ENCODE measurements at regions not wholly inside any gene's neighbourhood (a gene's known extent, or its start where the extent isn't known, plus 50 kb on each side); places are given as distances from the start of the nearest gene placed in this dataset.

DNA sequence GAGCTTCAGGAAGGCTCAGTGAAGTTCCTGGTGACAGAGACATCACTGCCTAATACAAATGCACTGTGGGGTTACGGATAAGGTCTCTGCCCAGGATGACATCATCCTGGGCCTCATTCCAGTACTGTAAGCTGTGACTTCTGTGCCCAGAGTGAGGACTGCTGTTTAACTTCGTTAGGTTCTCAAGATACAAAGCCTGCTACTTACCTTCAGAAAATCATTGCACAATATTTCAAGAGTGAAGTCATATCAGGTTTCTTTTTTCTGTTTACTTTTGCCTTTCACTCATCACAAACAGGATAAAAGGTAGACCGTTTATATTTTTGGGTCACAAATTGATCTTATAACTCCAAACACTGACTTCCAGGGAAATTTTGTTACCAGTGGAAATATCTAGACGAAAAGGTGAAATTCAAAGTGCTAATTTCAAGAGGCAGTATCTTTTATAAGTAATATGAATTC lies 241.2 kb downstream of the PIK3R1 start:
- no peak for DNase-seq

DNA sequence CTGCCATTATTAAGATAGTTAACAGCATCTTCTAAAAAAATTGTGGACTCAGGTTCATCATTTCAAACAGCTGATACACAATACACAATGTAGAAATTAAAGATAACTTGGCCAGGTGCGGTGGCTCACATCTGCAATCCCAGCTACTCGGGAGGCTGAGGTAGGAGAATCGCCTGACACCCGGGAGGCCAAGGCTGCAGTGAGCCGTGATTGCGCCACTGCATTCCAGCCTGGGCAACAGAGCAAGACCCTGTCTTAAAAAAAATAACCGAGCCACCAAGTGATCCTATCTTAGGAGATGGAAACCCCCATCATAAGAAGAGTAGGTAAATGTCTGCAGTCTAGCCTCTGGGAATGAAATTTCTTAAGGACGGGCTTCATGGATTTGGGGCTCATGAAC lies 241.7 kb downstream of the PIK3R1 start:
- DNase-seq: no peak

DNA sequence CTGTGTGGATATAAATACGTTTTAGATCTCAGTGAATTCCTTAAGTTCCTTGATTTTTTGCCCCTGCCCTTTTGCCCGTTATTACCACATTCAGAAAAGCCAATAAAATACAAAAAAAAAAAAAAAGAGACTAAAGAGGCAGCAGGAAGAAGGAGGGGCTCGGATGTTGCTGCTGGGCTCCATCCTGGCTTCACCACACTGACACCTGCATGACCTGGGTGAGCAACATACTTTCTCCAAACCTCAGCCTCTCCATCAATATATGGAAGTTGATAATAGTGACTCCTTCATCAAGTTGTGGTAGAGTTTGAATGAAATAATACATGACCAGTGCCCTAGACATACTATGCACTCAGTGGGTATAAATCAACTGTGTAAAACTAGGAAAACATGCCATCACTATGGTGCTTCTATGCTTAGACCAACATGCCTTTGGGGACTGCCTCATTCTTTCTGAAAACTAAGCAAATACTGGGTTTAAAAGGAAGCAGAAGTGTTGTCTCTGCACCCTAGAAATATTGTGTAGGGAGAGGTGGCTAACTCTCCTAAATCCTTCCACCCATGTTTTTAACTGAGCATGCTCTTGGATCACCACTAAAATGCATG lies 243.0 kb downstream of the PIK3R1 start:
- DNase-seq: no peak

DNA sequence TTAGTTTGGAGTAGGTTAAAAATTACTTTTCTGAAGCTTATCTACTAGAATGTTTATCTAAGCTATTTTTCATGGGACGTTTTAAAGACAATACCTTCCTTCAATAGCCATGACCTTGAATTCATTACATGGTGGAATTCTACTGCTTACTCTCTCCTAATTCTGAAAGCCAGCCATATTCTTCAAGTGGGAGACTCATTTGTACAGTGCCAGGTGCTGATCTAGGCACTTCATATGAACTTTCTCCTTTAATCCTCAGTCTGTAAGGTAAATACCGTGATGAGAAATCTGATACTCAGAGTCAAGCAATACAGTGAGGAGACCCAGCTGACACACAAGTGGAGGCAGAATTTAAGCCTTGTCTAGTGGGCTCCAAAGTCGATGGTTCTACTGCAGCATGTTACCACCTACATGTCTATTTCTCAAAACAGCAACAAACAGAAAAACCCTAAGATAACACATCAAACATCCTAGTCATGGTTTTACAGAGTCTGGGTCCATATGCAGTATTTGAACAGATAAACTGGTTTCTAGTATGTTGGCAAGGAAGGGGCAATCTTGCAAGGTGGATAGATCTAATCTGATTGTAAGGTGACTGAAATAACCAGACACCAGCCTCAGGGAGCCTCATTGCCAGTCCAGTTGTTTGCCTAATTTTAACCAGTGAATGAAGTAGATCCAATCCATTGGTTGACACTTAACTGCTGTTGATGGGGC lies 243.7 kb downstream of the PIK3R1 start:
- no peak for DNase-seq

DNA sequence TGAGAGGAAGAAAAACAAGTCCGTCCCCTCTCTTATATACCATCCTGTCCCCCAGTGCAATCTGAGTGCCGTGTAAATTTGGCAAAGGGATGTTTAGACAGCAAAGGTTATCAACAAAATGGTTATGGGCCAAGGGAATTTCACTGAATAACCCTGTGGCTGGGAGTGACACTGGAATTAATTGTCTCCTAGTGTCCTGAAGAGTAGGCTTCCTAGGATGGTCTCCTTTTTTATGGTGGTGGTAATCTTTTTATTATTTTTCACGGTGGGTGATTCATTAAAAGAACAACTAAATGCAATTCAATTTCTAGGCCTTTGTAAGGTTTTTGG lies 244.2 kb downstream of the PIK3R1 start:
- no peak for DNase-seq

DNA sequence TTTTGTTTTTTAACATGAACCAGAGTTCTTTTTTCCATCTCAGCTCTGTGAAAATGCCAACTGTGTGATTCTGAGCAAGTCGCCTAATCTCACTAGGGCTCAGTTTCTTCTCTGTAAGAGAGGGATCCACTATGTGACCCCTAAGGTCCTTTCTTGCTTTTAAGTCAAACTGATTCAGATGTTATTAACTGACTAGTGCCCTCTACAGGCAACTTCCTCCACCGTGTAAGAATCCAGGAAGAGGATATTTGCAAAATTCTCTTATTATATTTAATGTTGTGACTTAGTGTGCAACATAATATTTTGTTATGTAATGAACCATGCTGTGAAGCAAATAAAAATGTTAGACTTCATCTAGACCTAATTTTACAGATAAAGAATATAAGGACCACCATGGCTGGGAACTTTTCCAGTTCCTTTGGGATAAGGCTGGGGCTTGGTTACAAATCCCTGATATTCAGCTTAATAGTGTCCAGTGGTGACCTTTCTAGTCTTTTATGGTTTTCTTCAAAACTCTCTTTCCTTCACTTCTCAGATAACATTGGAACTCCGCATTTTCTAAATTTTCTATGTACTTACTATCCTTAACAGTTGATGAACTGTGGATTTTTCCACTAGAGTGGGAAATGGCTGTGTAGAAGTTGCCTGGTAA lies 244.7 kb downstream of the PIK3R1 start:
- DNase-seq: no peak

DNA sequence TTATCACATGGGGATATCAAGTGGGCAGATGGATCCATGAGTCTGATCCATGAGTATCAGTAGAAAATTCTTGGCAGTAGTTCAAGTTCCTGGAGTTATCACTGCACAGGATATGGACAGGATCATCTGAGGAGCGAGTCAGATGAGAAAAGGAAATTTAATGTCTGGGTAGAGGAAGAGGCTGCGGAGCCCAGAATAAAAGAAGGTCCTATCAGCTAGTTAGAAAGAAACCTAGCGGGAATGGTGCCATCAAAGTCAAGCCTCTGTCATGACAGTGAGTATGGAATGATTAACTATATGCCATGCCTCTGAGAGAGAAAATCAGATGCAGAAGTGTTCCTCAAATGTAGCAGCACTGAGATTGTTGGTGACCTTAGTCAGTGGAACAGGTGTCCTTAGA lies 248.1 kb downstream of the PIK3R1 start:
- DNase-seq: no peak

DNA sequence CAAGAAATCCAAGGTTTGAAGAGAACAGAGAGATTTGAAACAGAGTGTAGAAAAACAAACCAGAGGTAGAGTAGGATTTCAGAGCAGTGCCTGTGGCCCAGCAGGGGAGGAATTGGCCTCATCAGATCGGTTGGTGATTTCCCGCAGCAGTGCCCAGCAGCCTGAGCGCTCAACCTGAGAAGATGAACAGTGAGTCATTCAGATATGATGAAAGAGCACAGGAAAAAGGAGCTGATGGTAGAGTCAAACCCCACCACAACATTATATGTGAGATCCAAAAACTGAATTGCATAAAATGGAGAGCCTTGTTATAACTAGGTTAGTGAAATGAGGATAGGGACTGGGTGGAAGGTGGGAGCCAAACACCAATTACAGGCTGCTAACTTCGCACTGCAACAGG lies 248.9 kb downstream of the PIK3R1 start:
- no peak for DNase-seq

DNA sequence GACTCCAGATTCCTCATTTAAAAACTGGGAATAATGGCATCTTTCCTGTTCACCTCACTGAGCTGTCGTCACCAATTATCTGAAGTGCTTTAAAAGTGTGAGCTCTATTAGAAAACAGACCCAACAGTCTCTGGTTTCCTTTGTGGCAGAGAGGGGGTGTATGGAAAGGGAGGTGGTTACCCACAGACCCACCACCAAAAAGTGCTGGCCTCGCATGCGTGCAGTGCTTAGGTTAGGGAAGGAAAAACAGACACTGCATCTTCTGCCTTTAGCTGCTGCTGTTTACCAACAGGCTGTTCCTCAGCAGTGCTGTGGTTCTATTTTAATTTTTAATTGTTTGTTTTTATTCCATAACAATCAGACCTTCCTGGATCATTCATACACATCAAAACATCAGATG lies 249.6 kb downstream of the PIK3R1 start:
- DNase-seq: no peak

DNA sequence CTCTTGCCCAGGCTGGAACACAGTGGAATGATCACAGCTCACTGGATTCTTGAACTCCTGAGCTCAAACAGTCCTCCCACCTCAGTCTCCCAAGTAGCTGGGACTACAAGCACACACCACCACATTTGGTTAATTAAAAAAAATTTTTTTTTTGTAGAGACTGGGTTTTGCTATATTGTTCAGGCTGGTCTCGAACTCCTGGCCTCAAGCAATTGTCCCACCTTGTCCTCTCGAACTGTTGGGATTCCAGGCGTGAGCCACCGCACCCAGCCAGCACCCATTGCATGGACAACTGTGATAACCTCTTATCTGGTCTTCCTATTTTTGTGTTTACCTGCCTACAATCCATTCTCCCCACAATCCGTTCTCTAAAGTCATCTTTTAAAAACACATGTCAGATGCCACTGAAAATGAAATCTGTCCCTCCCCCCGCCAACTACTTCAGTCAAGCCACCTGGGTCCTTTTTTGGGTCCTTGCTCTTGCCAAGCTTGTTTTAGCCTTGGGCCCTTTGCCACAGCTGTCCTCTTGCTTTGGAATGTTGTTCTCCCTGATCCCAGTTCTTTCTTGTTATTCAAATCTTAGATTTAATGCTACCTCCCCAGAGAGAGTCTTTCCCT lies 250.5 kb downstream of the PIK3R1 start:
- no peak for DNase-seq

DNA sequence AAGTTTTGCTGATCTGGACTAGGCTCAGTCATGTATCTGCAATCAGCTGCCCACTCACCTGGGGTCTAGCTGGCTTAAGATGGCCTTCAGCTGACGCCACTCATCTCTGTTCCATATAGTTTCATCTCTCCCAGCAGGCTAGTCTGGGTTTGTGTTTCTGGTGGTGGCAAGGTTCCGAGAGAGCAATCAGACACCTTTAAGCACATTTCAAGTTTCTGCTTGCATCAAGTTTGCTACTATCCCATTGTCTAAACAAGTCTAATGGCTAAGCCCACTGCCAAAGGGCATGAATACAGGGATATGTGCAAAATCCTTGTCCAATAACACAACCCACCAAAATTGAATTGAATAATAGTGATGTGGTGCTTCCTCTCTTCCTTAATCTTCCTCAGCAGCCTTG lies 251.7 kb downstream of the PIK3R1 start:
- no peak for DNase-seq

DNA sequence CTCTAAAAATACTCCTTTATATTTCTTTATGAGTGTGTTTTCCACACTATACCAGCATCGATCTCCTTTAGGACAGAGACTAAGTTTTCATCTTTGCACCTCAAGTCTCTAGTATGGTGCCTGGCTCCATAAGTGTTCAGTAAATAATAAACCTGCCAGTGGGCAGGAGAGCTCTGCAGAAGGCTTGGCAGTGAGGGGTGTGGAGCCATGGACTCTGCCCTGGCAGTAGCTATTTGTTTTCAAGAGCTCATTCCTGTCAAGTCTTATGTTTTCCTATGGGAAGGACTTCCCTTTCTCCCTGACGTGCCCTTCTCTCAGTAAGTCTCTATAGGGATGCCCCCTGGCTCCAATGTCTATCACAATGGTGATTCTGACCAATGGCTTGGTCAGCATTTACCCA lies 252.2 kb downstream of the PIK3R1 start:
- no peak for DNase-seq

DNA sequence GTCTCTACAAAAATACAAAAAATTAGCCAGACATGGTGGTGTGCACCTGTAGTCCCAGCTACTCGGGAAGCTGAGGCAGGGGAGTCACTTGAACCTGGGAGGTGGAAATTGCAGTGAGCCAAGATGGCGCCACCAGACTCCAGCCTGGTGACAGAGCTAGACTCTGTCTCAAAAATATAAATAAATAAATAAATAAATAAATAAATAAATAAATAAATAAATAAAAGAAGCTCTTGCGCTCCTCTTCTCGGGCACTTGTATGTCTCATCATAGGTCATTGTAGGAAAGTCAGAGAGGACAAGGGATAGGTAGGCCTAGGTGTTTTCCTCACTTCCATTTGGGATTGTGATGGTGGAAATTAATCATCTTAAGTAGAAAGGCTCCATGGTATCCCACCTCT lies 252.8 kb downstream of the PIK3R1 start:
- DNase-seq: no peak

DNA sequence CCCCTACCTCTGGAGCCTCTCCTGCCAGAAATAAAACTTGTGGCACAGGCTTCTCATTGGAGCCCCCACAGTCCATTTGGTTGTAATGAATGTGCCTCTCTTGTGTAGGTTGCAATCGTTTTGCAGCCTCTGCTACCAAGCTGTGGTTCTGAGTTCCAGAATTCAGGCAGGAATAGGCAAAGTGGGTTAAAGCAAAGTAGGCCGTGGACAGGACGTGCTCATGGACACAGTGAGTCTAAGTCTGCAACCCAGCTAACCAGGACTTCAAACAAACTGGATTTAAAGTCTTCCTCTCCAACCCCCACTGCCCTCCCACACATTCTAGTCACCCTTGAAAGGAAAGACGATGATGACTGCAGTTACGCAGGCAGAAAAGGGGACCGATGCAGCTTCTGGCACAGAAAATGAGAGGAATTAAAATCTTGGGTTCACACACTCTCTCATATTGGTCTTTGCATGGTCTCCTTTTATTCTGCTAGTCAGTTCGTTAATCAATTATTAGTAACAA lies 260.0 kb downstream of the PIK3R1 start:
- no peak for DNase-seq

DNA sequence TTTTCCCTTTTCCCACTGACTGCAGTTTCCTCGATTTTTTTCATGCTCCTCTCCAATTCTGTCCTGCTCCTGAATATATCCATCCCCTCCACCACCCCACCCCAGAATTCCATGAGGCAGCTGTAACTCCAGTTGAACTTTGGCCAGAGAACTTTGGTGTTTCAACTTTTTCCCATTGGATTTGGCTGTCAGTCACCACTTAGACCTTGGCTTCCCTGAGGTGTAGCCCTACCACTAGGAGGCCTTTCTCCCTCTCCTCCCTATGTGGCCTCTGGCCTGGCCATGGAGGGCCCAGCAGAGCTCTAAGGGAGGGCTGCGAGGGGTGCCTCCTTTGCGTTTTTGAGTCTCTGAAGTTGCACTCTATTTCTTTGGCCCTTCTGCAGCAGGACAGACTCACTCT lies 261.3 kb downstream of the PIK3R1 start:
- DNase-seq: no peak

DNA sequence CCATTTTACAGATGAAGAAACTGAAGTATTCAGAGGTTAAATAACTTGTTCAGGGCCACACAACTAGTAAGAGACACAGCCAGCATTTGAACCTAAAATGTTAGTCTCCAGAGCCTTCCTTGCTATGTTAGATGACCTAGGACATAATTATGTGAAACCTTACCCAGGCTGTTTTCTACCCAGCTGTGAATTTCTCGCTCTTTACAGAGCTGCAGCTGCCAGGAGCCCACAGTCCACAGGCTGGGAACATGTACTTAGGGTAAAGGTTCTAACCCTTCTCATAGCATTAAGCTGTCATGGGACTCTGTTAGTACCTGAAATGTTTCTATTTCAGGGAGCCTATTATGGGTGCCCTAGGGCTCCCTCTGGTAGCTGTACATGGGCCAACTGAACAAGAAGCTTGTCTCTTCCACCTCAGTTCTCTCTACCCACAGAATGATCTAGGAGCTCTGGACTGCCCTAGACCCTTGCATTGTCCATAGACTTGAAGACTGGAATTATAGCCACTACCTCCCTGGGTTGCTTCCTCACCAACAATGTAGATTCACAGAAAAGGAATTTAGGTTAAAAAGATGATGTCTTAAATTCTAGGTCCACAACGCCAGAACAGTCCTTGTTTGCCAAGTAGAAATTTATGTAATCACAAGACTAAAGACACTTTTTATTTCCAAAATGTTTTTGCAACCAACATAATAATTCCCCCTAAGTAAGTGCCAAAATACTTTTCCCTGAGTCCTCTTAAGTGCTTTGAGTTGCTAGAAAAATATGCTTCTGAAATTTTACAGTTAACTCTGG lies 262.9 kb downstream of the PIK3R1 start:
- no peak for DNase-seq

DNA sequence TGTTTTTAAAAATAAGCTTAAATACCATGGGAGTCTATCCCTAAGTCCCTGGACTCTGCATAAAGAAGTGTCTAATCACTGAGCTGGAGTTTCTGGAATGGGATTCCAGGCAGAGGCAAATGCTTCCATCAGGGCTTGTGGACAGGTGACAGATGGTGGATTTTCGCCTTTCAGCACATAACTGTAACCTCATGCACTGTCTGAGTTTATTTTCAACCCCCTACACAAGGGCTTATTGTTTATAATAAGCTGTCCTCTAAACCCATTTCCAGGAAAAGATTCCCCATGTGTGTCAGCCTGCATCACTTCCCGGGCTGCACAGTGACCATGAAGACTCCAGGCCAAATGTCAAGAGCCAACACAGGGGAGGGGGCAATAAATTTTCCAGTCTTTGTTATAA lies 264.0 kb downstream of the PIK3R1 start:
- no peak for DNase-seq

DNA sequence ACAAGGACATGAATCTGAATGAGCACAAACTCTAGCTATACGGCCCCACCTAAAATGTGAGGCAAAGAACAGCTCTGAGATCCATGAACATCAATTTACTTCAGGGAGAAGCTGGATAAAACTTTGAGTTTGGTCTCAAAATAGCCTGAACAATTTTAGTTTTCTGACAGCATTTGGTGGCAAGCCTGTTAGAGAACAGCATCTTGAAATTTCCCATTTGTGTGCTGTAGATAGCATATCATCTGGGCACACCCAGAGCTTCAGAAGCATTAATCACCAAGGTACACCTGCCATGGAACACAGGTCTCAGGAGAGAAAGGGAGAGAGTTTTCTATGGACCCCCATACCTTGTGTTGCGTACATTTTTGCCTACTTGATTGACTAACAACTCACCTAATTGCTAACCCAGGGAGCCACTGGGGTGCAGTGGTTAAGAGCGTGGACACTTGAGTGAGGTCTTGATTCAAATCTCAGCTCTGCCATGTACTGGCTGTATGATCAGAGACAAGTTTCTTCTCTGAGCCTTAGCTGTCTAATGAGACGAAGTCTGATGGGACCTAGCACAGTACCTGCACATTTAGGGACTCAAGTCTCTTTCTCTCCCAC lies 264.9 kb downstream of the PIK3R1 start:
- DNase-seq: no peak

DNA sequence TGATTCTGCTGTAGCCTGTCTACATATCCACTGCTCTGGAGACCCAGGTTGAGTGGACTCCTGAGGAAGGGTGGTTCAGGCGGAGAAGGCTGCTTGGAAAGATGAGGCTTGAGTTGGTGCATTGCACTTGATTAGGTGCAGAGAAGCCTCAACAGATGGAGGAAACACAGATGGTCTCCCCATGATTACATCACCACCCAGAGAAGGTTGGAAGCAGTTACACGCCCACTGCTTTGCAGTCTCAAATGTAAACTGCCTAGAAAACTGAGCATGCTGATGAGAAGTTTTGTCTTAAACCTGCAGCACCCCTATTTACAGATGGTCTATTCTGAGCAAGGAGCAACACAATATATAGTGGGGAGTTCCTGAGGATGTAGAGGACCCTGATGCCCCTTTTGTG lies 266.6 kb downstream of the PIK3R1 start:
- no peak for DNase-seq

DNA sequence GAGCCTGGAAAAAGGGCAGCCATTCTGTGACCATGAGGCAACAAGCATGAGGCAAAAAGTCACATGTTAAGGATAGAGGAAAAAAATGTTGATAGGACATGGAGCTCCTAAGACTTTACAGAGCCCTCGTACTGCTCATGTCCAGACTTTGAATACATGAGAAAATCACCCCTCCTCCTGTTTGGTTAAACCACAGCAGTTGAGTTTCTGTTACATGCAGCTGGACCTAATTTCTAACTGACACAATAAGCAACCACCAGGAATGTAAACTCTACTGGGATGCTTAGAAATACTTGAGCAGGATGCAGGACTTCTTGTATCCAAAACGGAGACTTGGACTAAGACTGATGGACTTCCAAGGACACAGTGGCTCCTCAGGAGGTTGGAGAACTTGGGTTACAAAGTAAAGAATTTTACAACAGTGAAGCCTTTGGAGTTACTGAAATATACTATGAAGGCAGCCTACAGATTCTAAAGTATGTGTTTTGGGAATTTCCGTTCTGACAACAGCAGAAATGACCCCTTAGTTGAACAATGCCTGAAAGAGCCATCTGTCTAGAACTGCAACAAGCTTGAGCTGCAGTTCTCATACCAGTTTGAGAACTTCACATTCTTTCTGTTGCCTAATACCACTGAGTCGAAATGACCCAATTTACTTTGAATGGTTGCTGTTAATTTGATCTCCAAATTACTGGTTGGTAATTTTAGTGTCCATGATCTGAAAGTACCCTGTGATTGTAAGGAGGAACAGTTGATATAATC lies 268.9 kb downstream of the PIK3R1 start:
- no peak for DNase-seq

DNA sequence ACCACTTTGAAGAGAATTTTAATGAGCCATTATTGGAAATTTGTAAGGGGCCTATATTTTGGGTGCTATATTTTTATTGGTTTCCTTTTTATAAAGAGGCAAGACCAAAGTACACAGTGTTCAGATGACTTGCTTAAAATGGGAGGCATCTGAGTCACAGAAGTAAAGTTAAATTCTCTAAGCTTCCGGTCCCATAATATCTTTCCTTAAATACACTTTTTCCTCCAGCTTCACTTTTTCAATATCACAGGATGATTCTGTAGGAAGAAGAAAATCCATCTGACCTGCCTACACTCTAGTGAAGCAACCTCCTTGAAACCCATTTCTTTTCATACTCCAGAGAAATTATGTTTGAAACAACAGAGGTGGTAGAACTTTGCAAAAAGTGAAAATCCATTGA lies 274.0 kb downstream of the PIK3R1 start:
- DNase-seq: no peak

DNA sequence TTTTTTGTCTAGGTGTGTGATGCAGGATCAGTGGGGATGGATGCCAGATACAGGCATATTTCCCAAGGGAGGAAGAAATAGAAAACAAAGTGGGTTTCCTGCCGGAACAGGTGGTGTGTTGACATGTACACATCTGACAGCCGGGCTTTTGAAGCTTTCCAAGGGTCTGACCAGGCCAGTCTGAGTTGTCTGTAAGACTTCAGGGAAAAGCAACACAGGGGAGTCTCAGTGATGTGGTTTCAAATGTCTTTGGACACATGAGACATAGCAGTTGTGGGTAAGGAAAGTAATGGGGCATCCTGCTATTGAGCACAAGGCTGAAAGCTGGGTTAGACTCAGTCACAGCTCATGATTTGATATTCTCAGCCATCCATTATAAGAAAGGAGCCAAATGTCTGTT lies 274.9 kb downstream of the PIK3R1 start:
- DNase-seq: no peak

All from NCI-H2081 treated with DMSO at 0.1 percent for 48 hours (cell line).